ENCODE measurements at regions not wholly inside any gene's neighbourhood (a gene's known extent, or its start where the extent isn't known, plus 50 kb on each side); places are given as distances from the start of the nearest gene placed in this dataset.

DNA sequence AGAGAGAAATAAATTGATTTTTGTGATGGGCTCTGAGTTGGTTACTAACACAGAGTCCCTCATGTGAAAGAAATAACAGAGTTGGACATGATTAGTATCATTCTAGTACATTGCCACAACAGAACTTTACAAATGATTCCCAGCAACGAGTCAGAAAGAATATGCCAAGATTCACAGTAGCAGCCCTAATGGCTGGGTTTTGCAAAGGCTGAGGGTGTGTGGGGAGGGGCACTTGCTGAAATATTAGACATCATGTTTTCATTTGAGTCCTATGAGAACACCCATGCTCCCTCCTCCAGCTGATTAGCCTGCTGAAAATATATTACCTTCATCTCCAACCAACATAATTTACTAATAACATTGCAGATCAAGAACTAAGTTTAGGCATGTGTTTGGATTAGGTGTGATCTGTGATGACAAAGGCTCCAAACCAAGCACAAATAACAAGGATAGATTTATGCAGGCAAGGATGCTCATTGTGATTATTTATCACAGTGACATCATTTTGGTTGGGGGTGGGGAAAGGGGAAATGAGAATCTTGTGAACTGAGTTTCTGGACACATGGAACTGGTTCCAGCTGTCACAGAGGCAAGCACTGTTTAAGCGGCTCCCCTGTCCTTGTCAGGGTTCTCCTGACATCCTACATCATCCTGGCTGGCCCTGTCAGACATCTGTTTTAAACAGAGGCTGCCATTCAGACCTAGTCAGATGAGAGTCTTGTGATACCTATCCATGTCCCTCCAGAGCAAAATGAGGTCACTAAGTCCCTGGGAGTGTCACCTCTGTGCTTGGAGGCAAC is 205.8 kb upstream of the NCKAP5 start:
- no peak for ATAC-seq
- TF ChIP-seq, protein P1, sequence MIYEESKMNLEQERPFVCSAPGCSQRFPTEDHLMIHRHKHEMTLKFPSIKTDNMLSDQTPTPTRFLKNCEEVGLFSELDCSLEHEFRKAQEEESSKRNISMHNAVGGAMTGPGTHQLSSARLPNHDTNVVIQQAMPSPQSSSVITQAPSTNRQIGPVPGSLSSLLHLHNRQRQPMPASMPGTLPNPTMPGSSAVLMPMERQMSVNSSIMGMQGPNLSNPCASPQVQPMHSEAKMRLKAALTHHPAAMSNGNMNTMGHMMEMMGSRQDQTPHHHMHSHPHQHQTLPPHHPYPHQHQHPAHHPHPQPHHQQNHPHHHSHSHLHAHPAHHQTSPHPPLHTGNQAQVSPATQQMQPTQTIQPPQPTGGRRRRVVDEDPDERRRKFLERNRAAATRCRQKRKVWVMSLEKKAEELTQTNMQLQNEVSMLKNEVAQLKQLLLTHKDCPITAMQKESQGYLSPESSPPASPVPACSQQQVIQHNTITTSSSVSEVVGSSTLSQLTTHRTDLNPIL (CRISPR knock-in tag; IDR thresholded peaks at IDR 0.05; ENCODE audit: low read depth): no peak
- no peak for TF ChIP-seq RARB (CRISPR knock-in tag; IDR thresholded peaks at IDR 0.05)
- no peak for TF ChIP-seq OSR1 (CRISPR knock-in tag; IDR thresholded peaks at IDR 0.05)
- TF ChIP-seq, protein P2, sequence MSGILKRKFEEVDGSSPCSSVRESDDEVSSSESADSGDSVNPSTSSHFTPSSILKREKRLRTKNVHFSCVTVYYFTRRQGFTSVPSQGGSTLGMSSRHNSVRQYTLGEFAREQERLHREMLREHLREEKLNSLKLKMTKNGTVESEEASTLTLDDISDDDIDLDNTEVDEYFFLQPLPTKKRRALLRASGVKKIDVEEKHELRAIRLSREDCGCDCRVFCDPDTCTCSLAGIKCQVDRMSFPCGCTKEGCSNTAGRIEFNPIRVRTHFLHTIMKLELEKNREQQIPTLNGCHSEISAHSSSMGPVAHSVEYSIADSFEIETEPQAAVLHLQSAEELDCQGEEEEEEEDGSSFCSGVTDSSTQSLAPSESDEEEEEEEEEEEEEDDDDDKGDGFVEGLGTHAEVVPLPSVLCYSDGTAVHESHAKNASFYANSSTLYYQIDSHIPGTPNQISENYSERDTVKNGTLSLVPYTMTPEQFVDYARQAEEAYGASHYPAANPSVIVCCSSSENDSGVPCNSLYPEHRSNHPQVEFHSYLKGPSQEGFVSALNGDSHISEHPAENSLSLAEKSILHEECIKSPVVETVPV (CRISPR knock-in tag; IDR thresholded peaks at IDR 0.05): no peak
- no peak for TF ChIP-seq ISL1 (CRISPR knock-in tag; IDR thresholded peaks at IDR 0.05)
- no peak for TF ChIP-seq ZNF8 (CRISPR knock-in tag; IDR thresholded peaks at IDR 0.05)
- no peak for TF ChIP-seq ESRRG (CRISPR knock-in tag; IDR thresholded peaks at IDR 0.05)
- no peak for TF ChIP-seq ARNTL (CRISPR knock-in tag; IDR thresholded peaks at IDR 0.05; ENCODE audit: borderline replicate concordance, low read depth)
- TF ChIP-seq, protein P3, sequence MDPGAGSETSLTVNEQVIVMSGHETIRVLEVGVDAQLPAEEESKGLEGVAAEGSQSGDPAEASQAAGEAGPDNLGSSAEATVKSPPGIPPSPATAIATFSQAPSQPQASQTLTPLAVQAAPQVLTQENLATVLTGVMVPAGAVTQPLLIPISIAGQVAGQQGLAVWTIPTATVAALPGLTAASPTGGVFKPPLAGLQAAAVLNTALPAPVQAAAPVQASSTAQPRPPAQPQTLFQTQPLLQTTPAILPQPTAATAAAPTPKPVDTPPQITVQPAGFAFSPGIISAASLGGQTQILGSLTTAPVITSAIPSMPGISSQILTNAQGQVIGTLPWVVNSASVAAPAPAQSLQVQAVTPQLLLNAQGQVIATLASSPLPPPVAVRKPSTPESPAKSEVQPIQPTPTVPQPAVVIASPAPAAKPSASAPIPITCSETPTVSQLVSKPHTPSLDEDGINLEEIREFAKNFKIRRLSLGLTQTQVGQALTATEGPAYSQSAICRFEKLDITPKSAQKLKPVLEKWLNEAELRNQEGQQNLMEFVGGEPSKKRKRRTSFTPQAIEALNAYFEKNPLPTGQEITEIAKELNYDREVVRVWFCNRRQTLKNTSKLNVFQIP (CRISPR knock-in tag; IDR thresholded peaks at IDR 0.05; ENCODE audit: borderline replicate concordance, low read depth): no peak
- no peak for TF ChIP-seq PPARA (CRISPR knock-in tag; IDR thresholded peaks at IDR 0.05; ENCODE audit: borderline replicate concordance)
- no peak for TF ChIP-seq ZC3H10 (CRISPR knock-in tag; IDR thresholded peaks at IDR 0.05)
- TF ChIP-seq ZFP3 (CRISPR knock-in tag; IDR thresholded peaks at IDR 0.05): no peak
- TF ChIP-seq GLIS3 (CRISPR knock-in tag; IDR thresholded peaks at IDR 0.05): no peak
- no peak for TF ChIP-seq SNAI2 (CRISPR knock-in tag; IDR thresholded peaks at IDR 0.05)
- no peak for TF ChIP-seq CSDC2 (CRISPR knock-in tag; IDR thresholded peaks at IDR 0.05)
- TF ChIP-seq, protein P4, sequence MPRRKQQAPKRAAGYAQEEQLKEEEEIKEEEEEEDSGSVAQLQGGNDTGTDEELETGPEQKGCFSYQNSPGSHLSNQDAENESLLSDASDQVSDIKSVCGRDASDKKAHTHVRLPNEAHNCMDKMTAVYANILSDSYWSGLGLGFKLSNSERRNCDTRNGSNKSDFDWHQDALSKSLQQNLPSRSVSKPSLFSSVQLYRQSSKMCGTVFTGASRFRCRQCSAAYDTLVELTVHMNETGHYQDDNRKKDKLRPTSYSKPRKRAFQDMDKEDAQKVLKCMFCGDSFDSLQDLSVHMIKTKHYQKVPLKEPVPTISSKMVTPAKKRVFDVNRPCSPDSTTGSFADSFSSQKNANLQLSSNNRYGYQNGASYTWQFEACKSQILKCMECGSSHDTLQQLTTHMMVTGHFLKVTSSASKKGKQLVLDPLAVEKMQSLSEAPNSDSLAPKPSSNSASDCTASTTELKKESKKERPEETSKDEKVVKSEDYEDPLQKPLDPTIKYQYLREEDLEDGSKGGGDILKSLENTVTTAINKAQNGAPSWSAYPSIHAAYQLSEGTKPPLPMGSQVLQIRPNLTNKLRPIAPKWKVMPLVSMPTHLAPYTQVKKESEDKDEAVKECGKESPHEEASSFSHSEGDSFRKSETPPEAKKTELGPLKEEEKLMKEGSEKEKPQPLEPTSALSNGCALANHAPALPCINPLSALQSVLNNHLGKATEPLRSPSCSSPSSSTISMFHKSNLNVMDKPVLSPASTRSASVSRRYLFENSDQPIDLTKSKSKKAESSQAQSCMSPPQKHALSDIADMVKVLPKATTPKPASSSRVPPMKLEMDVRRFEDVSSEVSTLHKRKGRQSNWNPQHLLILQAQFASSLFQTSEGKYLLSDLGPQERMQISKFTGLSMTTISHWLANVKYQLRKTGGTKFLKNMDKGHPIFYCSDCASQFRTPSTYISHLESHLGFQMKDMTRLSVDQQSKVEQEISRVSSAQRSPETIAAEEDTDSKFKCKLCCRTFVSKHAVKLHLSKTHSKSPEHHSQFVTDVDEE (CRISPR knock-in tag; IDR thresholded peaks at IDR 0.05): no peak
- TF ChIP-seq, protein P5, sequence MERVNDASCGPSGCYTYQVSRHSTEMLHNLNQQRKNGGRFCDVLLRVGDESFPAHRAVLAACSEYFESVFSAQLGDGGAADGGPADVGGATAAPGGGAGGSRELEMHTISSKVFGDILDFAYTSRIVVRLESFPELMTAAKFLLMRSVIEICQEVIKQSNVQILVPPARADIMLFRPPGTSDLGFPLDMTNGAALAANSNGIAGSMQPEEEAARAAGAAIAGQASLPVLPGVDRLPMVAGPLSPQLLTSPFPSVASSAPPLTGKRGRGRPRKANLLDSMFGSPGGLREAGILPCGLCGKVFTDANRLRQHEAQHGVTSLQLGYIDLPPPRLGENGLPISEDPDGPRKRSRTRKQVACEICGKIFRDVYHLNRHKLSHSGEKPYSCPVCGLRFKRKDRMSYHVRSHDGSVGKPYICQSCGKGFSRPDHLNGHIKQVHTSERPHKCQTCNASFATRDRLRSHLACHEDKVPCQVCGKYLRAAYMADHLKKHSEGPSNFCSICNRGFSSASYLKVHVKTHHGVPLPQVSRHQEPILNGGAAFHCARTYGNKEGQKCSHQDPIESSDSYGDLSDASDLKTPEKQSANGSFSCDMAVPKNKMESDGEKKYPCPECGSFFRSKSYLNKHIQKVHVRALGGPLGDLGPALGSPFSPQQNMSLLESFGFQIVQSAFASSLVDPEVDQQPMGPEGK (CRISPR knock-in tag; IDR thresholded peaks at IDR 0.05; ENCODE audit: borderline replicate concordance): no peak

DNA sequence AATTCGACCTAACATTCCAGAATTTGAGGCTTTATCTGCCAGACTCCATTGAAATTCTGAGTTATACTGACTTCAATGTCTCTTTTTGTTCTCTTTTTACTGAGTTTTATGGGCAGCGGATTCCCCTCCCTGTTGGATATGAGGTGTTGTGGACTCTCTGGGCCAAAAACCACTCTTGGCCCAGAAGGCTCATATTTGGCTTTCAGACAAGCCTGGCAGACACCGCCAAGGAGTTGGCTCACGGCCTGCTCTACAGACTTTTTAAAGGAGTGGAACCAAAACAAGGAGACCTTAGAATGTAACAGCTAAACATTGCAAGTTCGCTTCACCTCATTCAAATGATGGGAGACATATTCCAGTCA is 206.4 kb upstream of the NCKAP5 start:
- TF ChIP-seq ESRRG (CRISPR knock-in tag; IDR thresholded peaks at IDR 0.05) (no peak), ZNF70 (CRISPR knock-in tag; IDR thresholded peaks at IDR 0.05) (no peak)
- ATAC-seq: no peak

DNA sequence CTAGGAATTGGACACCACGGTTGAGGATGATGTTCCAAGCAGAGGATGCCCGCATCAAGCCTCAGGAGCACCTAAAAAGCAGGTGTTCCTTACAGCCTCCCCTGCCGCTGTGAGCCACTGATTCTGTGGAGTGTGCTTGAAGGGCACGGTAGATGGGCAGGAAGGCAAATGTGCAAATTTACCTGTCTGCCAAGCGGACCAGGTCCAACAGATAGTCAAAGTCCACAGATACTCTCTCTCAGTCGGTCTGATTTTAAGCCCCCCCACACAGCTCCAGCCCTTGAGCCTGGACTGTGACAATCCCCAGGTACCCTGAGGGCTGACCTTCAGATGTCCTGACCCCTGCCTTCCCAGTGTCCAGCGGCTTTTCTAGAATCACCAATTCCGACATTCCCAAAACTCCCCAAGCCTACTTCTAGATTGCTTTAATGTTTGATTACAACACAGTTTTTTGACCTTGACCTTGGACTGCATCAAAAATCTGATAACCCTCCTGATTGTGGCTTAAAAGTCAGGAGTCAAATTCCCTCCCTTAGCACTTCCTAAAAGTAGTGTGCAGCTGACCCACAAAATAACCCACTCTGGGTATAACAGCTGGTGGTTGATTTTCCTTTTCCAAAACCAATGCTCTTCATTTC is 208.8 kb upstream of the NCKAP5 start:
- no peak for ATAC-seq
- TF ChIP-seq BACH2 (CRISPR knock-in tag; IDR thresholded peaks at IDR 0.05; ENCODE audit: borderline replicate concordance) (no peak), TOX (CRISPR knock-in tag; IDR thresholded peaks at IDR 0.05; ENCODE audit: borderline replicate concordance) (no peak)

Measured in SK-N-SH treated with all-trans-retinoic acid at 6 μM for 48 hours (cell line).